ENCODE measurements at regions not wholly inside any gene's neighbourhood (a gene's known extent, or its start where the extent isn't known, plus 50 kb on each side); places are given as distances from the start of the nearest gene placed in this dataset.

GRCh38 chr2:136399667-136400289 lies 281.8 kb upstream of the CXCR4 start:
- TF ChIP-seq CTCF (conservative IDR thresholded peaks at IDR 0.05 in 1 of 2, IDR thresholded peaks at IDR 0.05 in 1 of 2; ENCODE audit: extremely low read depth in 1 of 2, insufficient read depth in 1 of 2, low read depth in 1 of 2, low read length in 2 of 2): no peak
- TF ChIP-seq EZH2 (IDR thresholded peaks at IDR 0.05; ENCODE audit: borderline replicate concordance, low read length): no peak

All from mammary epithelial cell (primary cell).